ENCODE measurements at regions not wholly inside any gene's neighbourhood (a gene's known extent, or its start where the extent isn't known, plus 50 kb on each side); places are given as distances from the start of the nearest gene placed in this dataset.

DNA sequence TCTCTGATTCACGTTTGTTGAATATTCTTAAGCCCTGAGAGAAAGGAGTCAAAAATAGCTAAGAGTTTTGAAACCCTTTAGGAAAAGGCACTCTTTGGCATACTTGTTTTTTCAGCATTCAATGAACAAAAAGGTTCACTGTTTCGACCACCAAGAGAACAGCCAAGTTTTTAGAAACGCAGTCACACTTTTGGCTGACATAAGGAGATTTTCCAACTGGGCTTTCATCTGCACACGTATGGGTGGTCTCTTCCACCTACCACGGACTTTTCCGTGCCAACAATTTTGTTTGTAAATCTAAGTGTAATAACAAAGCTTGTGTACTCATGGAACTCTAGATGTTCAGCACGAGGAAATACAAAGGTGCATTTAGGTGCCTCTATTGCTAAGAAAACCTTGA, 270.3 kb downstream of the WDR11 start:
- TF ChIP-seq POLR2A (IDR thresholded peaks at IDR 0.05) = no peak
- TF ChIP-seq, protein P1, sequence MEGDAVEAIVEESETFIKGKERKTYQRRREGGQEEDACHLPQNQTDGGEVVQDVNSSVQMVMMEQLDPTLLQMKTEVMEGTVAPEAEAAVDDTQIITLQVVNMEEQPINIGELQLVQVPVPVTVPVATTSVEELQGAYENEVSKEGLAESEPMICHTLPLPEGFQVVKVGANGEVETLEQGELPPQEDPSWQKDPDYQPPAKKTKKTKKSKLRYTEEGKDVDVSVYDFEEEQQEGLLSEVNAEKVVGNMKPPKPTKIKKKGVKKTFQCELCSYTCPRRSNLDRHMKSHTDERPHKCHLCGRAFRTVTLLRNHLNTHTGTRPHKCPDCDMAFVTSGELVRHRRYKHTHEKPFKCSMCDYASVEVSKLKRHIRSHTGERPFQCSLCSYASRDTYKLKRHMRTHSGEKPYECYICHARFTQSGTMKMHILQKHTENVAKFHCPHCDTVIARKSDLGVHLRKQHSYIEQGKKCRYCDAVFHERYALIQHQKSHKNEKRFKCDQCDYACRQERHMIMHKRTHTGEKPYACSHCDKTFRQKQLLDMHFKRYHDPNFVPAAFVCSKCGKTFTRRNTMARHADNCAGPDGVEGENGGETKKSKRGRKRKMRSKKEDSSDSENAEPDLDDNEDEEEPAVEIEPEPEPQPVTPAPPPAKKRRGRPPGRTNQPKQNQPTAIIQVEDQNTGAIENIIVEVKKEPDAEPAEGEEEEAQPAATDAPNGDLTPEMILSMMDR (IDR thresholded peaks at IDR 0.05 in 4 of 5, conservative IDR thresholded peaks at IDR 0.05 in 1 of 5) = no peak
- no peaks in the 10 kb centered on the region for H3K27me3 ChIP-seq
- in situ Hi-C loops (cut with MboI; ENCODE audit: low sequenced_read_pairs in 4 of 4) (no loop called here), intact Hi-C loops (cut with DNase I; ENCODE audit: low total_unique reads) (no loop called here)
- H3K36me3 ChIP-seq = no peaks in the 10 kb centered on the region
- no peak overlapping the region for H3K4me3 ChIP-seq
- H3K4me1 ChIP-seq = no peaks in the 10 kb centered on the region
- no peak for ATAC-seq
- H3K9me3 ChIP-seq = no peaks in the 10 kb centered on the region
- H3K27ac ChIP-seq = no peak overlapping the region
- no peak for DNase-seq

DNA sequence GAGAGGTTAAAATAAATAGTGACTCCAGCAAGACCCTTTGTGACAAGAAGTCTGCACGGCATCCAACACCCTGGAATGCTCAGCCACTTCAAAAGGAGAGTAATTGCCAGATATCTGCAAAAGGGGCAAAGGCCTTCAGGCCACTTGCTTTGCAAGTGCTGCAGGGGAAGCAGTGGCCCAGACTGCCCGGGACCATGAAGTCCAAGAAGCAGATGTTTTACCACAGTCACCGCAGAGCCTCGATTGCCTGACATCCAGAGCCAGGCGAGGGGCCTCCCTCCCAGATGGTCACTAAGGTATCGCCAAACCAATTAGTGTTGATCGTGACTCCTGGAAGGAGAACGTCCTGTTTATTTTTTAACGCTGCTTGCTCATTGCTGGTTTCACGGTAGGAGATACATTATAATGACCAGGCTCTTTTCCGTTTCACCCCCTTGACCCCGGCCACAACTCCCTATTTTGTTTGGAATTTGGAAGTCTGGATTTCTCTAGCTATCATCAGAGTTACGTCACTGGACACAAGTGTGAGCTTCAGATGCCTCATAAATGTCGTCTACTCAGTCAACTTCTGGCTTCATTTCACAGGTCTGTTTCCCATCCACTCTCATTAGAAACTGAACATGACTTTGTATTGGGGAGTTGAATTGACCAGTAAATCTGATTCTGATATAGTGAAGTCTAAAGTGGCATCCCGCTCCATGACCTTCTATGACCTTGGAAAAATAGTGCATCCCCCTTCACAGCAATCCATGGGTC, 276.2 kb downstream of the WDR11 start:
- Histone ChIP-seq H3K4me3 (no peak overlapping the region), H3K9me3 (no peaks in the 10 kb centered on the region), H3K27me3 (no peaks in the 10 kb centered on the region), H3K4me1 (no peaks in the 10 kb centered on the region), H3K36me3 (no peaks in the 10 kb centered on the region), H3K27ac (no peak overlapping the region)
- in situ Hi-C loops (cut with MboI; ENCODE audit: low sequenced_read_pairs in 4 of 4) (no loop called here), intact Hi-C loops (cut with DNase I; ENCODE audit: low total_unique reads) (no loop called here)
- no peak for ATAC-seq
- TF ChIP-seq POLR2A (IDR thresholded peaks at IDR 0.05) = no peak
- TF ChIP-seq, protein P1 (IDR thresholded peaks at IDR 0.05 in 4 of 5, conservative IDR thresholded peaks at IDR 0.05 in 1 of 5) = no peak
- no peak for DNase-seq

DNA sequence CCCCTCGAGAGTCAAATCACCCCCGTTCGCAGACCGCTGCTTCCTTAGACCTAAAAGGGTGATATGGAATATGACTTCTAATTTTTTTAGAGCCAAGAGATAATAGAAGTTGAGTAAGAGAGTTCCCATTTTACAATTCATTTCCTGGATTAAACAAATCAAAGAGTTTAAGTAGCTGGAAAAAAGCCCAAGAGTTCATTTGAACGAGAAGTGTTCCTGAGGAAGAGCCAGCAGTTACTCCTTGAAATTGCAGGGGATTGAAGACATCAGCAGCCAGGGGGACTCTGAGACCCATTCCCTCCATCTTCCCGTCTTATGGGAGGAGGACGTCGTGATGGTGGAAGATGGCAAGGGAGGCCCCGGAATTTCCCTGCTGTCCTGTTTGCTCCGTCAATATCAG, 277.0 kb downstream of the WDR11 start:
- H3K4me3 ChIP-seq = no peak overlapping the region
- no peak for DNase-seq
- intact Hi-C loops (cut with DNase I; ENCODE audit: low total_unique reads) (no loop called here), in situ Hi-C loops (cut with MboI; ENCODE audit: low sequenced_read_pairs in 4 of 4) (no loop called here)
- TF ChIP-seq, protein P1 (IDR thresholded peaks at IDR 0.05 in 4 of 5, conservative IDR thresholded peaks at IDR 0.05 in 1 of 5) = no peak
- no peak for TF ChIP-seq POLR2A (IDR thresholded peaks at IDR 0.05)
- no peak overlapping the region for H3K27ac ChIP-seq
- H3K4me1 ChIP-seq = no peaks in the 10 kb centered on the region
- no peaks in the 10 kb centered on the region for H3K36me3 ChIP-seq
- H3K9me3 ChIP-seq = no peaks in the 10 kb centered on the region
- H3K27me3 ChIP-seq = no peaks in the 10 kb centered on the region
- ATAC-seq = no peak

DNA sequence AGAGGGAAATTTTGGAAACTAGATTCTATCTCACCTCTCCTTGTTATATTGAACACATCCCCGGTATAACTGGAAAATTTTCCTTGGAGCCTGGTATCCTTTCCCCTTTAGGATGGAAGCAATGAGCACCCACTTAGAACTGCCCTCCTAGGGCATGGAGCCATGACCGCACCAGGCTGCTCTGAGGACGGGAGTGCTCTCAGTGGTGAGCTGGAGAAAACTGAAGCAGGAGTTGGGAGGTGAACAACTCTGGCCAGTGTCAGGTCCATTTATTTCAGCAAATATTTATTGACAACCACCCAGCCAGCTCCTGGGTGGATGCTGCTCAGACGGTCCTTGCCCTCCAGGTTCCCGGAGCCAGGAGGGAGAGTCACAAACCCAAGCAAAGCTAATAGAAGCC, 278.1 kb downstream of the WDR11 start:
- ATAC-seq = no peak
- intact Hi-C loops (cut with DNase I; ENCODE audit: low total_unique reads) = no loop called here

More for the DNA sequence above, 278.1 kb downstream of the WDR11 start:
- Histone ChIP-seq H3K27me3 (no peaks in the 10 kb centered on the region), H3K27ac (no peak overlapping the region), H3K4me1 (no peaks in the 10 kb centered on the region), H3K36me3 (no peaks in the 10 kb centered on the region), H3K9me3 (no peaks in the 10 kb centered on the region), H3K4me3 (no peak overlapping the region)
- in situ Hi-C loops (cut with MboI; ENCODE audit: low sequenced_read_pairs in 4 of 4) = no loop called here
- no peak for DNase-seq
- TF ChIP-seq POLR2A (IDR thresholded peaks at IDR 0.05) = no peak
- TF ChIP-seq, protein P1 (IDR thresholded peaks at IDR 0.05 in 4 of 5, conservative IDR thresholded peaks at IDR 0.05 in 1 of 5) = no peak

Data from gastrocnemius medialis (tissue), 4 donors.